GM21786 (cell line): ENCODE measurements at regions not wholly inside any gene's neighbourhood (a gene's known extent, or its start where the extent isn't known, plus 50 kb on each side); places are given as distances from the start of the nearest gene placed in this dataset.

Experiments
- ATAC-seq: cut with Tn5 transposase; IDR thresholded peaks from one replicate; pipeline ENCODE4 v1.9.1; 2021; ENCODE audit not compliant: unreplicated experiment

GRCh38 chr9:79986437-79986836 is 414.7 kb downstream of the TLE4 start:
- ATAC-seq: no peak

DNA sequence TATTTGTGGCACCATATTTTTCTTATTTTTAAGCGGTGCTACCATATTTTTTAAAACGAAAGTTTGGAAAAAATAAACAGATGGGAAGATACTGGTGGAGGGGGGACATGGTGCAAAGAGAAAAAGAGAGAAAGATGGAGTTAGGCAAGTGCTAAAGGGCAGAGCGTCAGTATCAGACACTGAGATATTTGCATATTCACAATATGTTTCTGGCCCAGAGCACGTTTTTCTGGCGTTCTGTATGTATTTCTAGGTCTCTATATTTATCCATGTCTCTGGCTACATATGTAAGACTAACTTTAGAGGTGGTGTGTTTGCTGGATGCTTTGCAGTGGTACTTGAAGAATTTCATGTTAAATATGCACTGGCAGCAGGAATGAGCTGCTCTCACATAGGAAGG is 414.0 kb downstream of the TLE4 start:
- no peak for ATAC-seq

- no peak for ATAC-seq
These were observed 413.5 kb downstream of the TLE4 start for GRCh38 chr9:79985264-79985663.

DNA sequence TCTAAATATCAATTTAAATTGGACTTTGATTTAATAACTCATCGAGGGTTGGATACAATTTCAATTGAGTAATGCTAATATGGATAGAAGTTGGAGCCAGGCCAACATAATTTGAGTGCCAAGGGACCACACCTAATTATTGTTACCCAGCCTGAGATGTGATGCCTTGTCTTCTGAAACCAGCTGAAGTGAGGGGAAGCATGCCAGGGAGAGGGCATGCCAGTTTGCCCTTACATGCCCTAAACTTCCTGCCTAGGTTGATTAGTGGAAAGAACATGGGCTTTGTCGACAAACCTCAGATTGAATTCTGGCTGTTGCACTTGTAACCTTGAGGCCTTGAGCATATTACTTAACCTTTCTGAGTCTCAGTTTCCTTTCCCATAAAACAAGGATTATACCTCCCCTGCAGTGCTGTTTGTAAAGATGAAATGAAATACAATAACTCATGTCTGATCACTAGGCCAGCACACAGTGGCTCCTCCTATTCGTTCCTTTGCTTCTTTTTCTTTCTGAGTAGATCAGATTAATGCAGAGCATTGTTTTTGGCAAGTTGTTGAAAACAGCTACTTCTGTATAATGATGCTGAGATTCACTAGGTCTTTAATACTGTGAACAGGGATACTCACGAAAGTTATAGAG is 412.8 kb downstream of the TLE4 start:
- no peak for ATAC-seq

DNA sequence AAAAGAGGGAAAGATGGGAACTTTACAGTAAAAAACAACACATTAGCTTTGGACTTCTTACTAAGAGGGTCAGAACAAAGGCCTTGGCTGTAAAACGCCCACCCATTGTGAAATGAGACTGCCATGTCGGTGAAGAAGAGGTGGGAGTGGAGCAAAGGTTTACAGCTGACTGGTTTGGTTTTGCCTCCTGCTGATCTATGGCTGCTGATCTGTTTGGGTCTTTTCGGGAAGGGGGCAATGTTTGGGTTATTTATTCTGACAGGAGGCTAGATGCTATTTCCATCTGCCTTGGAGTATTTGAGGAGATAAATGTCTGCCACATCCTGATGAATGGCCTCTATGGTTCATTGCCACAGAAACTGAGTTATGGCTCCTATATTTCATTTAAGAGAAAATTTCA is 408.7 kb downstream of the TLE4 start:
- ATAC-seq: no peak

GRCh38 chr9:79977510-79978197 is 405.9 kb downstream of the TLE4 start:
- no peak for ATAC-seq

GRCh38 chr9:79977074-79977435 is 405.3 kb downstream of the TLE4 start:
- no peak for ATAC-seq

DNA sequence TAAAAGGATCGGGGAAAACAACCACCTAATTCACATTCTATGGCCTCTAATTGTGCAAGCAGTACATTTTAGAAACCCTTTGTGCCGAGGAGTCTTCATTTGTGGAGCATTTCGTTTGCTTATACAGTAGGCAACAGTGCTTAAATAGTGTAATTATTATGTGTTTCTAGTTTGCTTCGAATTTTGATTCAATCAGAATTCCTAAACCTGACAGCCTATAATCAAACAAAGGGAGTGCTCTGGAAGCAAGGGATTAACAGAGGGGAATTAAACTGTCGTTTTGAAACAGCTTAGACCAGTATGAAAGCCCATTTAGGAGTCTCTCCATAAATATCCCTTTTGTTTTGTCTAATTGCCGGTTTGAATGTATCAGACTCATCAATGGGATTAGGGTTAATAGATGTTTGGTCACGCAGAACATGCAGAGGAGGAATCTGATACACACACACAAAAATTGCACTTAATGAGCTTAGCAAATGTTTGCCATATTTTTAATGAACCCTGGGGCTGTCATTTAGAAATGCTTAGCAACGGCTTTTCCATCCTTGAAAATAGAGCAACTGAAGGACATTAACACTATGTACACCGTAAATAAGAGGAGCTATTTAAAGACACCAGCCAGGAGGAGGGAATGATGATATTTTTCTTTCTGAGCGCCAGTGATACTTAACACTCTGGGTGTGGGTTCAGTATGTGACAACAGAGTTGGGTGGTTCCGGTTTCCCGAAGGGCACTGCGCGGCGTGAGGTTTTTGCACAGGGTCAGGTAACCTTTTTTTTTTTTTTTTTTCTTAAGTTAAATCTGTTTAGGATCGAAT is 404.7 kb downstream of the TLE4 start:
- no peak for ATAC-seq

GRCh38 chr9:79975621-79976256 is 404.0 kb downstream of the TLE4 start:
- no peak for ATAC-seq

- no peak for ATAC-seq
These were observed 403.1 kb downstream of the TLE4 start for GRCh38 chr9:79974806-79975422.

DNA sequence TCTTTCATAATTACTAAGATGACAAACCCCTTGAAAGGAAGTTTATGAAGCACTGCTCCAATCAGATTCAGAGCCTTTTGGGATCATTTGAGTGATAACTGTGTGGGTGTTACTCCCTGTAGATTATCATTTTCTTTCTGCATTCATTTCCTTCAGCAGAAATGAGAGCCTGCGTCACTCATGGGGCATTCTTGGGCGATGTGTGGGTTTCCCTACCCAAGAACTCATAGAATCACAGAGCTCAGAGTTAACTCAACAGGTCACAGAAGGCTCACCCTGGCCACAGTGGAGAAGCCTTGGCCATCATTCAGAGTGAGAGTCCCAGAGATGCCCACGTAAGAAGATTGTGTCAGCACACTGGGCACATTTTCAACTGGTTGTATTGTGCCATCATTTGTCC is 401.9 kb downstream of the TLE4 start:
- no peak for ATAC-seq

DNA sequence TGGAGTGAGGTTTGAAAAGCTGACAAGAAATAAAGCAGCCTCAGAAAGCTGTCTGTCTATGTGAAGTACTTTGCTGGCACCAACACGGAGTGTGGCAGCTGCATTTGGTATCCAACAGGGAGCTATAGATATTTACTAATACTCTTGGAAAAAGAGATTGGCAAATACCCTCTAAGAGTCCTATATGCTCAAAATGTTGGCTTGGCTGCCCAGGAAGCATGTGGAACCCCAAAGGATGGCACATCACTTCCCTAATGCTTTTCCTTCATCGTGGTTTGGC is 398.3 kb downstream of the TLE4 start:
- ATAC-seq: no peak

DNA sequence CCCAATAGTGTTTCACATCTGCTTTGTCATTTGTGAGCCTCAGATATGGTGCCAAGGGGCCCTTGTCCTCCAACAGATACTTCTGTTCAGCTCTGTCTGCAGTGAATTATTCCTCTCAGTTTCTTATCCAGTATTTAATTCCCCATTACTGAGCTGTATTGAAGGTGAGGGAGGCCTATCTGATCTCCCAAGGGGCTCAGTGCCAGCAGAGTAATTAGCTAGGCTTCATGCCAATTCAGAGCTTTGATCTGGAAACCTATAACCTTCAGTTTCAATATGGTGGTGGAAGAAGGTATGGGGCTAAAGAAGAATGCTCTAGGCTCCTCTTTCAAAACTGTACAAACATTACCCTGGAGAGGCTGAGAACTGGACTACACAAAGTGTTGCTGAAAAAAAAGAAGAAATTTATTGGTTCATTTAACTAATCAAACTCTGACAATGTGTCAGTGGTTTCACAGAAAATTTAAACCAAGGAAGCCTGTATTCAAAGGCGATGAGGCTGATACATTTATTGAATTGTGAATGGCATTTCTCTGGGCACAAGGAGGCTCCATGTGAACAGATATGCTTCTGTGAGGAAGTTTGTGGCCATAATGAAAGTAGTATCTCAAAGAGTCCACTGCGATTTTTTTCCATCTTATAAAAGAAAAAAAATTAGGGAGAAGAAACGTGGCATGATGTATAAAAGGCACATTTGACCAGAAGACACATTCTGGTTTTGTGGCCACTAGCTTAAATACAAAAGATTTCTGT is 397.8 kb downstream of the TLE4 start:
- ATAC-seq: no peak

DNA sequence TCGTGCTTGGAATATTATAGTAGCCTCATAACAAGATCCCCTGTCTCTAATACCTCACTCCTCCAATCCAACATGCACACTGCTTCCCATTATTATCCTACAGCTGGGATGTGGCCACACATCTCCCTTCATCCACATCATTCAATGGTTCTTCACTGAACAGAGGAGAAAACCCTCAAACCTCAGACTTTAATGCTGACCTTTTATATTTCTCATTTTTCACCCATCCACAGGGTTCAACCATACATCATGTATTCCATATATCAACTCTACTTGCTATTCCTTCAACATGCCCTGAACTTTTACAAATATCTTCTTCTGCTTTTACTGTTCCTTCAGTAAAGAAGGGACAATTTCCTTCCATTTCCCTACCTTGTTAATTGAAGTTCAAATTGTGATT is 396.8 kb downstream of the TLE4 start:
- ATAC-seq: no peak

- ATAC-seq: no peak
These were observed 391.1 kb downstream of the TLE4 start for GRCh38 chr9:79962836-79963235.

GRCh38 chr9:79962150-79962549 is 390.4 kb downstream of the TLE4 start:
- ATAC-seq: no peak

GRCh38 chr9:79955300-79955699 is 383.5 kb downstream of the TLE4 start:
- ATAC-seq: no peak

GRCh38 chr9:79953908-79954307 is 382.1 kb downstream of the TLE4 start:
- no peak for ATAC-seq

GRCh38 chr9:79952401-79952800 is 380.6 kb downstream of the TLE4 start:
- no peak for ATAC-seq

GRCh38 chr9:79946712-79947111 is 374.9 kb downstream of the TLE4 start:
- no peak for ATAC-seq

- no peak for ATAC-seq
These were observed 373.7 kb downstream of the TLE4 start for GRCh38 chr9:79945495-79945894.
